ENCODE measurements at regions not wholly inside any gene's neighbourhood (a gene's known extent, or its start where the extent isn't known, plus 50 kb on each side); places are given as distances from the start of the nearest gene placed in this dataset.

DNA sequence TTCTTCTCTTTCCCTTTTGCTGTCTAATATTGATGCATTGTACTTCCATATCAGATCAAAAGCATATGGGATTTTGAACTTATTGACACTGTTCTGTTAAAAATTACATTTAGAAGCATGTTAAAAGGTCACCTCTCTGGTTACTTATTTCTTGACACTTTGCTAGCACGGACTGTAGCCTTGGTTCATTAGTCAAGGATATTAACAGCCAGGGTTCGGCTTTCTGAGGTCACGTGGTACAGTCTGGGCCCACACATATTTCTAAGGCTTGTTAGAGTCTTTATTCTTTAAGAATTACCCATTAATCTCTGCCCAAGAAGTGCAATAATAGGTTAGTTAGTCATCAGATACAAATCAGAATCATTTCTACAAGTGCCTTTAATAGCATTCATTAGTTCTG lies 1035.8 kb upstream of the FANCL start:
- TF ChIP-seq EZH2phosphoT487 (IDR thresholded peaks at IDR 0.05; ENCODE audit: insufficient read depth, low read depth) (no peak), EZH2 (IDR thresholded peaks at IDR 0.05; ENCODE audit: insufficient read depth, poor library complexity, severe bottlenecking) (no peak)

Data from GM23248 (cell line).